ENCODE measurements at regions not wholly inside any gene's neighbourhood (a gene's known extent, or its start where the extent isn't known, plus 50 kb on each side); places are given as distances from the start of the nearest gene placed in this dataset. TPM values are rescaled to one million over a fixed set of nuclear protein-coding genes. Genes with fewer than 3 reads are reported as not detected.

Small RNA genes in the stretch of these regions (microRNA-seq; reads per million reads assigned to microRNA genes)
- gene MIR4300 (ENCODE audit: borderline microRNAs expressed, borderline replicate concordance): not detected
